SK-N-SH (cell line): ENCODE measurements at regions not wholly inside any gene's neighbourhood (a gene's known extent, or its start where the extent isn't known, plus 50 kb on each side); places are given as distances from the start of the nearest gene placed in this dataset.
"Not testable (repeated sequence)": the region's sequence is repeated elsewhere in the genome, so short reads cannot be mapped to it uniquely, and the experiment has no call there.

Source experiments
- CTCF ChIA-PET: fragments of 300-600, 350-600 bp; formaldehyde crosslinking; extraction: SDS; loops from one replicate; lab custom pipeline; 2021; lab: Yijun Ruan, JAX
- POLR2A ChIA-PET: fragments of 350-600 bp; sonication (Branson Sonifier 250); formaldehyde crosslinking; extraction: SDS; loops from one replicate; lab custom pipeline; 2020; ENCODE audit warnings: antibody characterized with exemption, inconsistent platforms; lab: Yijun Ruan, JAX
- DNase-seq: peaks from one replicate; pipeline ENCODE4 v3.0.0; 2012
- H2AFZ ChIP-seq: fragments of 200-600 bp; sonication (generic); 2 replicates; pipeline ENCODE4 v1.8.1; 2016; ENCODE audit warnings: antibody characterized with exemption, mild to moderate bottlenecking, low read depth
- H3F3A ChIP-seq: fragments of 200-600 bp; sonication (generic); replicated peaks from 2 replicates; pipeline ENCODE3; 2016; ENCODE audit warnings: antibody characterized with exemption, mild to moderate bottlenecking; ENCODE audit not compliant: insufficient read depth
- H3K27ac ChIP-seq, 2 experiments: fragments of 200-500 bp in 1 of 2; fragments of 200-600 bp in 1 of 2; sonication (Bioruptor generic) in 1 of 2; sonication (generic), shearing (Covaris generic) in 1 of 2; 2 replicates each; pipeline versions ENCODE4 v1.5.1 to v1.6.1; 2014 to 2016; ENCODE audit warnings: low read depth in 2 of 2, inconsistent platforms in 1 of 2, low read length in 1 of 2, mild to moderate bottlenecking in 1 of 2, mixed read lengths in 1 of 2
- H3K27me3 ChIP-seq: fragments of 200-600 bp; sonication (generic), shearing (Covaris generic); 2 replicates; pipeline ENCODE4 v1.6.1; 2016; ENCODE audit warnings: mixed run types; ENCODE audit not compliant: insufficient read depth
- H3K36me3 ChIP-seq, 2 experiments: fragments of 200-500 bp in 1 of 2; fragments of 200-600 bp in 1 of 2; sonication (Bioruptor generic) in 1 of 2; sonication (generic) in 1 of 2; replicated peaks in 1 of 2; 2 replicates each; pipeline versions ENCODE3 to v1.5.1; 2014 to 2016; ENCODE audit warnings: low read length in 1 of 2, mild to moderate bottlenecking in 1 of 2; ENCODE audit not compliant: insufficient read depth in 2 of 2, control insufficient read depth in 1 of 2
- H3K4me1 ChIP-seq, 2 experiments: fragments of 200-500 bp in 1 of 2; fragments of 200-600 bp in 1 of 2; sonication (Bioruptor generic) in 1 of 2; sonication (generic), shearing (Covaris generic) in 1 of 2; 2 replicates each; pipeline versions ENCODE4 v1.5.1 to v1.6.1; 2014 to 2016; ENCODE audit warnings: low read depth in 1 of 2, low read length in 1 of 2, mixed run types in 1 of 2; ENCODE audit not compliant: insufficient read depth in 2 of 2, control insufficient read depth in 1 of 2
- H3K4me2 ChIP-seq: fragments of 200-600 bp; sonication (generic), shearing (Covaris generic); 2 replicates; pipeline ENCODE4 v1.6.1; 2017; ENCODE audit warnings: mixed run types
- H3K4me3 ChIP-seq, 2 experiments: fragments of 200-500 bp in 1 of 2; fragments of 200-600 bp in 1 of 2; sonication (Bioruptor generic) in 1 of 2; sonication (generic), shearing (Covaris generic) in 1 of 2; 2 replicates each; pipeline versions ENCODE4 v1.5.1 to v1.8.1; 2014 to 2016; ENCODE audit warnings: low read depth in 2 of 2, inconsistent platforms in 1 of 2, low read length in 1 of 2, mild to moderate bottlenecking in 1 of 2, mixed read lengths in 1 of 2, moderate library complexity in 1 of 2
- H3K79me2 ChIP-seq: fragments of 200-600 bp; sonication (generic); 2 replicates; pipeline ENCODE4 v1.8.1; 2017; ENCODE audit warnings: mild to moderate bottlenecking; ENCODE audit not compliant: insufficient read depth
- H3K9ac ChIP-seq: fragments of 200-600 bp; sonication (generic); 2 replicates; pipeline ENCODE4 v1.6.1; 2017; ENCODE audit warnings: mixed run types
- H3K9me2 ChIP-seq: fragments of 200-600 bp; sonication (generic); 2 replicates; pipeline ENCODE4 v1.6.1; 2017; ENCODE audit warnings: mixed run types
- H3K9me3 ChIP-seq: fragments of 200-600 bp; sonication (generic); 2 replicates; pipeline ENCODE4 v1.6.1; 2017; ENCODE audit warnings: mixed run types, mild to moderate bottlenecking, moderate library complexity
- H4K20me1 ChIP-seq: fragments of 200-600 bp; sonication (generic); 2 replicates; pipeline ENCODE4 v1.6.1; 2017; ENCODE audit warnings: mild to moderate bottlenecking, mixed run types; ENCODE audit not compliant: insufficient read depth
- ELF1 ChIP-seq: IDR thresholded peaks from 2 replicates; pipeline ENCODE4 v1.4.0; 2012
- GABPA ChIP-seq: IDR thresholded peaks from 2 replicates; pipeline ENCODE4 v1.4.0; 2012; ENCODE audit warnings: low read depth, mild to moderate bottlenecking
- MXI1 ChIP-seq: IDR thresholded peaks from 2 replicates; pipeline ENCODE4 v1.6.1; 2012; ENCODE audit warnings: mild to moderate bottlenecking, low read depth, low read length, improper control_type of control experiment
- POLR2AphosphoS5 ChIP-seq: IDR thresholded peaks from 2 replicates; pipeline ENCODE4 v1.6.1; 2012; ENCODE audit warnings: low read depth, low read length
- RAD21 ChIP-seq: IDR thresholded peaks from 2 replicates; pipeline ENCODE4 v1.6.1; 2012; ENCODE audit warnings: mild to moderate bottlenecking, low read length
- TAF1 ChIP-seq: IDR thresholded peaks from 2 replicates; pipeline ENCODE4 v1.6.1; 2012; ENCODE audit warnings: low read depth, mild to moderate bottlenecking, low read length, moderate library complexity, borderline replicate concordance
- YY1 ChIP-seq: IDR thresholded peaks from 2 replicates; pipeline ENCODE4 v1.4.0; 2012; ENCODE audit warnings: low read depth, mild to moderate bottlenecking
- WGBS: methylation state at CpG from one replicate; pipeline ENCODE4 v1.1.6; 2017; ENCODE audit warnings: low lambda C conversion rate; 5-methylcytosine and 5-hydroxymethylcytosine counted together
- TF ChIP-seq, protein P1 (sequence below): fragments of 150-350 bp; IDR thresholded peaks from 2 replicates; pipeline ENCODE4 v1.6.1; 2016; ENCODE audit warnings: mild to moderate bottlenecking, low read depth, low read length
- TF ChIP-seq, protein P2 (sequence below): IDR thresholded peaks from 2 replicates; pipeline ENCODE4 v1.4.0; 2012; ENCODE audit warnings: low read depth, borderline replicate concordance

DNA sequence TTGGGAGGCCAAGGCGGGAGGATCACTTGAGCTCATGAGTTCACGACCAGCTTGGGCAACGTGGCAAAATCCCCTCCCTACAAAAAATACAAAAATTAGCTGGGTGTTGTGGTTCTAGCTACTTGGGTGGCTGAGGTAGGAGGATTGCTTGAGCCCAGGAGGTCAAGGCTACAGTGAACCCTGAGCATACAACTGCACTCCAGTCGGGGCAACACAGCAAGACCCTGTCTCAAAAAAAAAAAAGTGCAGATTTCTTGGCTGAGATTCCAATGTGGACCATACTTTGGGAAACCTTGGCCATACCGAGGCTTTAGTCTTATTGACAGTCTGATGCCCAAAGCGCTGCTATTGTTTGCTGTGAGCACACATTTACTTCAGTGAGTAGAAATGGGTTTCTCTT lies 113.6 kb upstream of the CLINT1 start:
- H3K9ac ChIP-seq, result no peak overlapping the region
- no peaks in the 10 kb centered on the region for H3K9me3 ChIP-seq
- H3K79me2 ChIP-seq, result no peaks in the 10 kb centered on the region
- no peak overlapping the region for H3K4me2 ChIP-seq
- no peaks in the 10 kb centered on the region for H4K20me1 ChIP-seq
- no peaks in the 10 kb centered on the region for H3F3A ChIP-seq
- no peak overlapping the region for H3K27ac ChIP-seq
- no peaks in the 10 kb centered on the region; a peak in 1 of 4 replicates for H3K4me1 ChIP-seq
- H3K36me3 ChIP-seq, result no peaks in the 10 kb centered on the region
- H3K4me3 ChIP-seq, result no peak overlapping the region
- H2AFZ ChIP-seq, result no peak overlapping the region
- 47% methylated on average over 3 of the region's 6 CpGs for WGBS
- CTCF ChIA-PET, result interaction anchor here (1.1 to 1.6 kb wide), 4 partner anchors 23 to 1134 kb away, joined by 3 to 8 read pairs (median 4); partner anchors contain the start of gene LSM11
- no peaks in the 10 kb centered on the region for H3K9me2 ChIP-seq
- TF ChIP-seq MXI1 (no peak), GABPA (no peak), POLR2AphosphoS5 (no peak), YY1 (no peak), TAF1 (no peak), ELF1 (no peak)
- TF ChIP-seq, all 33 proteins: peak for 0
- H3K27me3 ChIP-seq, result no peaks in the 10 kb centered on the region
- DNase-seq, result no peak
- POLR2A ChIA-PET, result no interaction called here

DNA sequence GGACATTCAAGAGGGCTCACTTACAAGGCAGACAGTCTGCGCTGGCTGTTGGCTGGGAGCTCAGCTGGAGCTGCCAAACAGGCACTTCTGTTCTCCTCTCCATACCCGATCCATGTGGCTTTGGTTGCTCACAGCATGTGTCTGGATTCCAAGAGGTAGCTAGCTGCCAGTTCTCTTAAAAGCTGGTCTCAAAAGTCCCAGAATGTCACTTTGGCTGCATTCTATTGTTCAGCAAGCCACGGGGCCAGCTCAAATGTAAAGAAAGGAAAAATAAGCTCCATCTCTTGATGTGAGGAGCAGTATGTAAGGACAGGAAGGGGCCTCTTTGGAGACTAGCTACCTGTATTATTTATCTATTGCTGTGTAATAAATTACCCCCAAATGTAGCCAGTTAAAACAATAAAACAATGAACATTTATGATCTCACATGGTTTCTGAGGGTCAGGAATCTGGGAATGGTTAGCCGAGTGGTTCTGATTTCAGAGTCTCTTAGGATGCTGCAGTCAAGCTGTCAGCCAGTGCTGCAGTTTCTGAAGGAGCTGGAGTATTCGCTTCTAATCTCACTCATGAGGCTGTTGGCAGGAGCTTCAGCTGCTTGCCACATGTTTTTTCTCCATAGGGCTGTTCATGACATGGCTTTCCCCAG lies 112.7 kb upstream of the CLINT1 start:
- no peak overlapping the region for H3K4me2 ChIP-seq
- H3K4me1 ChIP-seq, result no peaks in the 10 kb centered on the region; a peak in 1 of 4 replicates
- no peaks in the 10 kb centered on the region for H3K9me2 ChIP-seq
- H3K36me3 ChIP-seq, result no peaks in the 10 kb centered on the region
- CTCF ChIA-PET, result interaction anchor here (0.8 to 1.6 kb wide), 7 partner anchors 10 to 1135 kb away, joined by 3 to 8 read pairs (median 4); partner anchors contain the start of gene LSM11
- H3K4me3 ChIP-seq, result no peak overlapping the region
- H3K9me3 ChIP-seq, result no peaks in the 10 kb centered on the region
- no peaks in the 10 kb centered on the region for H3K27me3 ChIP-seq
- H3K27ac ChIP-seq, result no peak overlapping the region
- H2AFZ ChIP-seq, result no peak overlapping the region
- TF ChIP-seq RAD21 (no peak), GABPA (no peak)
- TF ChIP-seq, protein P1, sequence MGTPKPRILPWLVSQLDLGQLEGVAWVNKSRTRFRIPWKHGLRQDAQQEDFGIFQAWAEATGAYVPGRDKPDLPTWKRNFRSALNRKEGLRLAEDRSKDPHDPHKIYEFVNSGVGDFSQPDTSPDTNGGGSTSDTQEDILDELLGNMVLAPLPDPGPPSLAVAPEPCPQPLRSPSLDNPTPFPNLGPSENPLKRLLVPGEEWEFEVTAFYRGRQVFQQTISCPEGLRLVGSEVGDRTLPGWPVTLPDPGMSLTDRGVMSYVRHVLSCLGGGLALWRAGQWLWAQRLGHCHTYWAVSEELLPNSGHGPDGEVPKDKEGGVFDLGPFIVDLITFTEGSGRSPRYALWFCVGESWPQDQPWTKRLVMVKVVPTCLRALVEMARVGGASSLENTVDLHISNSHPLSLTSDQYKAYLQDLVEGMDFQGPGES, result no peak
- TF ChIP-seq, protein P2, sequence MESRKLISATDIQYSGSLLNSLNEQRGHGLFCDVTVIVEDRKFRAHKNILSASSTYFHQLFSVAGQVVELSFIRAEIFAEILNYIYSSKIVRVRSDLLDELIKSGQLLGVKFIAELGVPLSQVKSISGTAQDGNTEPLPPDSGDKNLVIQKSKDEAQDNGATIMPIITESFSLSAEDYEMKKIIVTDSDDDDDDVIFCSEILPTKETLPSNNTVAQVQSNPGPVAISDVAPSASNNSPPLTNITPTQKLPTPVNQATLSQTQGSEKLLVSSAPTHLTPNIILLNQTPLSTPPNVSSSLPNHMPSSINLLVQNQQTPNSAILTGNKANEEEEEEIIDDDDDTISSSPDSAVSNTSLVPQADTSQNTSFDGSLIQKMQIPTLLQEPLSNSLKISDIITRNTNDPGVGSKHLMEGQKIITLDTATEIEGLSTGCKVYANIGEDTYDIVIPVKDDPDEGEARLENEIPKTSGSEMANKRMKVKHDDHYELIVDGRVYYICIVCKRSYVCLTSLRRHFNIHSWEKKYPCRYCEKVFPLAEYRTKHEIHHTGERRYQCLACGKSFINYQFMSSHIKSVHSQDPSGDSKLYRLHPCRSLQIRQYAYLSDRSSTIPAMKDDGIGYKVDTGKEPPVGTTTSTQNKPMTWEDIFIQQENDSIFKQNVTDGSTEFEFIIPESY, result no peak
- TF ChIP-seq, all 33 proteins: peak for 0
- H3F3A ChIP-seq, result no peaks in the 10 kb centered on the region
- no peak overlapping the region for H3K9ac ChIP-seq
- no peak for DNase-seq
- POLR2A ChIA-PET, result no interaction called here
- H3K79me2 ChIP-seq, result no peaks in the 10 kb centered on the region
- no peaks in the 10 kb centered on the region for H4K20me1 ChIP-seq
- 47% methylated on average over 5 of the region's 5 CpGs for WGBS

DNA sequence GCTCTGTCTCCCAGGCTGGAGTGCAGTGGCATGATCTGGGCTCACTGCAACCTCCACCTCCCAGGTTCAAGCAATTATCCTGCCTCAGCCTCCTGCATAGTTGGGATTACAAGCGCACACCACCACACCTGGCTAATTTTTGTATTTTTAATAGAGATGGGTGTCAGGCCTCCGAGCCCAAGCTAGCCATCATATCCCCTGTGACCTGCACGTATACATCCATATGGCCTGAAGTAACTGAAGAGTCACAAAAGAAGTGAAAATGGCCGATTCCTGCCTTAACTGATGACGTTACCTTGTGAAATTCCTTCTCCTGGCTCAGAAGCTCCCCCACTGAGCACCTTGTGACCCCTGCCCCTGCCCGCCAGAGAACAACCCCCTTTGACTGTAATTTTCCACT lies 109.6 kb upstream of the CLINT1 start:
- DNase-seq, H3K79me2 ChIP-seq, H3F3A ChIP-seq, POLR2A ChIA-PET, H3K36me3 ChIP-seq, H3K27me3 ChIP-seq, H2AFZ ChIP-seq, H3K27ac ChIP-seq, H3K4me1 ChIP-seq, H4K20me1 ChIP-seq, H3K9me2 ChIP-seq, H3K4me3 ChIP-seq, H3K9ac ChIP-seq, CTCF ChIA-PET, H3K4me2 ChIP-seq, H3K9me3 ChIP-seq: not testable (repeated sequence)
- WGBS, result 64% methylated on average over 6 of the region's 6 CpGs
